Natural killer cell treated with Interleukin-12 subunit alpha and Interleukin-12 subunit beta and Interleukin-15 and Interleukin-18, amount 100 ng/mL, for 72 hours (primary cell): ENCODE measurements at regions not wholly inside any gene's neighbourhood (a gene's known extent, or its start where the extent isn't known, plus 50 kb on each side); places are given as distances from the start of the nearest gene placed in this dataset.
"Not testable (repeated sequence)": the region's sequence is repeated elsewhere in the genome, so short reads cannot be mapped to it uniquely, and the experiment has no call there.

Experiments used
- ATAC-seq, 2 donors: fragments of 150-1000 bp; cut with Tn5 transposase in 1 of 2; sonication (Bioruptor Pico), chemical (Tn5 transposase) in 1 of 2; 2 replicates each; pipeline ENCODE4 v1.10.0; 2021
- DNase-seq: peaks from one replicate; pipeline ENCODE4 v3.0.0; 2022; ENCODE audit warnings: low spot score
- H3K27ac Mint-ChIP-seq, 2 donors: 1 replicate in 1 of 2; 2 replicates in 1 of 2; pipeline ENCODE4 v1.8.0; 2022; ENCODE audit warnings: mixed read lengths in 2 of 2, mild to moderate bottlenecking in 1 of 2, moderate library complexity in 1 of 2
- H3K27me3 Mint-ChIP-seq, 2 donors: 1 replicate in 1 of 2; 2 replicates in 1 of 2; pipeline ENCODE4 v1.8.0; 2022; ENCODE audit warnings: mixed read lengths in 2 of 2
- H3K36me3 Mint-ChIP-seq: one replicate; pipeline ENCODE4 v1.8.0; 2022; ENCODE audit warnings: mixed read lengths
- H3K4me1 Mint-ChIP-seq, 2 donors: 1 replicate in 1 of 2; 2 replicates in 1 of 2; pipeline ENCODE4 v1.8.0; 2022; ENCODE audit warnings: low read depth in 2 of 2, mixed read lengths in 2 of 2, mild to moderate bottlenecking in 1 of 2
- H3K4me3 Mint-ChIP-seq: one replicate; pipeline ENCODE4 v1.8.0; 2022; ENCODE audit warnings: mixed read lengths
- H3K9me3 Mint-ChIP-seq: 2 replicates; pipeline ENCODE4 v1.8.0; 2022; ENCODE audit warnings: mixed read lengths

- Mint-ChIP-seq H3K27ac (no peak overlapping the region), H3K4me1 (no peaks in the 10 kb centered on the region), H3K36me3 (no peaks in the 10 kb centered on the region), H3K27me3 (peaks cover 6 to 33% of the 10 kb centered on the region in 2 donors), H3K9me3 (no peaks in the 10 kb centered on the region), H3K4me3 (no peak overlapping the region)
- DNase-seq (no peak), ATAC-seq (peak in 1 of 2 donors; percentile 40)
Measured at GRCh38 chr1:239963856-239964255, 127.8 kb upstream of the FMN2 start.

- Mint-ChIP-seq H3K9me3 (no peaks in the 10 kb centered on the region), H3K36me3 (peaks cover 7% of the 10 kb centered on the region), H3K4me1 (no peaks in the 10 kb centered on the region), H3K4me3 (no peak overlapping the region), H3K27me3 (peaks cover 5 to 6% of the 10 kb centered on the region in 2 donors), H3K27ac (no peak overlapping the region)
- ATAC-seq (no peak), DNase-seq (no peak)
Measured at GRCh38 chr1:239976130-239976968, 115.3 kb upstream of the FMN2 start.

GRCh38 chr1:239977416-239977815 lies 114.3 kb upstream of the FMN2 start:
- H3K27me3 Mint-ChIP-seq, result peaks cover 5 to 6% of the 10 kb centered on the region in 2 donors
- H3K4me3 Mint-ChIP-seq, result no peak overlapping the region
- H3K9me3 Mint-ChIP-seq, result peaks cover 3% of the 10 kb centered on the region
- ATAC-seq, result no peak
- peaks cover 7% of the 10 kb centered on the region for H3K36me3 Mint-ChIP-seq
- no peak overlapping the region for H3K27ac Mint-ChIP-seq
- no peaks in the 10 kb centered on the region for H3K4me1 Mint-ChIP-seq
- DNase-seq, result no peak

GRCh38 chr1:239979456-239979855 lies 112.2 kb upstream of the FMN2 start:
- peaks cover 17% of the 10 kb centered on the region for H3K36me3 Mint-ChIP-seq
- no peak overlapping the region for H3K4me3 Mint-ChIP-seq
- ATAC-seq (no peak), DNase-seq (no peak)
- no peaks in the 10 kb centered on the region for H3K4me1 Mint-ChIP-seq
- no peak overlapping the region for H3K27ac Mint-ChIP-seq
- H3K9me3 Mint-ChIP-seq, result peaks cover 9% of the 10 kb centered on the region
- peaks cover 2 to 6% of the 10 kb centered on the region in 2 donors for H3K27me3 Mint-ChIP-seq

GRCh38 chr1:239982762-239983161 lies 108.9 kb upstream of the FMN2 start:
- Mint-ChIP-seq H3K4me1 (no peaks in the 10 kb centered on the region), H3K27ac (no peak overlapping the region), H3K4me3 (no peak overlapping the region), H3K36me3 (peaks cover 29% of the 10 kb centered on the region), H3K9me3 (peaks cover 14% of the 10 kb centered on the region), H3K27me3 (peaks cover under 1 to 9% of the 10 kb centered on the region in 2 donors)
- ATAC-seq (no peak), DNase-seq (no peak)

- ATAC-seq (no peak), DNase-seq (no peak)
- peaks cover 6% of the 10 kb centered on the region in 2 donors for H3K27me3 Mint-ChIP-seq
- no peak overlapping the region for H3K4me3 Mint-ChIP-seq
- no peak overlapping the region for H3K27ac Mint-ChIP-seq
- peaks cover 22% of the 10 kb centered on the region for H3K36me3 Mint-ChIP-seq
- H3K4me1 Mint-ChIP-seq, result no peaks in the 10 kb centered on the region
- H3K9me3 Mint-ChIP-seq, result peaks cover 14% of the 10 kb centered on the region
Measured at GRCh38 chr1:239985044-239985443, 106.6 kb upstream of the FMN2 start.

- ATAC-seq (no peak), DNase-seq (no peak)
- Mint-ChIP-seq H3K4me3 (no peak overlapping the region), H3K4me1 (no peaks in the 10 kb centered on the region), H3K27ac (no peak overlapping the region), H3K36me3 (peaks cover 22% of the 10 kb centered on the region), H3K27me3 (peaks cover 6 to 8% of the 10 kb centered on the region in 2 donors), H3K9me3 (peaks cover 10% of the 10 kb centered on the region)
Measured at GRCh38 chr1:239987103-239987745, 104.5 kb upstream of the FMN2 start.

- peaks cover 9% of the 10 kb centered on the region for H3K36me3 Mint-ChIP-seq
- no peak for ATAC-seq
- H3K9me3 Mint-ChIP-seq, result peaks cover 5% of the 10 kb centered on the region
- H3K4me1 Mint-ChIP-seq, result no peaks in the 10 kb centered on the region
- no peak for DNase-seq
- H3K27ac Mint-ChIP-seq, result no peak overlapping the region
- peaks cover 18 to 24% of the 10 kb centered on the region in 2 donors for H3K27me3 Mint-ChIP-seq
- no peak overlapping the region for H3K4me3 Mint-ChIP-seq
Measured at GRCh38 chr1:239989990-239990389, 101.7 kb upstream of the FMN2 start.

GRCh38 chr1:239992566-239992965 lies 99.1 kb upstream of the FMN2 start:
- H3K4me1 Mint-ChIP-seq, DNase-seq, H3K27ac Mint-ChIP-seq, H3K36me3 Mint-ChIP-seq, H3K9me3 Mint-ChIP-seq, ATAC-seq, H3K4me3 Mint-ChIP-seq: not testable (repeated sequence)
- H3K27me3 Mint-ChIP-seq, result peaks cover 40 to 41% of the 10 kb centered on the region in 2 donors

GRCh38 chr1:239993366-239993765 lies 98.3 kb upstream of the FMN2 start:
- DNase-seq, result no peak
- no peak for ATAC-seq
- H3K4me1 Mint-ChIP-seq, result peaks cover 0 to 3% of the 10 kb centered on the region in 2 donors

GRCh38 chr1:239995281-239995680 lies 96.4 kb upstream of the FMN2 start:
- peaks cover 0 to 3% of the 10 kb centered on the region in 2 donors for H3K4me1 Mint-ChIP-seq
- H3K9me3 Mint-ChIP-seq, result no peaks in the 10 kb centered on the region
- no peak overlapping the region for H3K4me3 Mint-ChIP-seq
- no peaks in the 10 kb centered on the region for H3K36me3 Mint-ChIP-seq
- H3K27ac Mint-ChIP-seq, result no peak overlapping the region
- ATAC-seq (no peak), DNase-seq (no peak)
- peaks cover 39 to 50% of the 10 kb centered on the region in 2 donors for H3K27me3 Mint-ChIP-seq

More at GRCh38 chr1:239993366-239993765, 98.3 kb upstream of the FMN2 start:
- H3K4me3 Mint-ChIP-seq, result no peak overlapping the region
- H3K9me3 Mint-ChIP-seq, result no peaks in the 10 kb centered on the region
- H3K27me3 Mint-ChIP-seq, result peaks cover 38 to 39% of the 10 kb centered on the region in 2 donors
- H3K27ac Mint-ChIP-seq, result no peak overlapping the region
- no peaks in the 10 kb centered on the region for H3K36me3 Mint-ChIP-seq

- Mint-ChIP-seq H3K36me3 (no peaks in the 10 kb centered on the region), H3K27me3 (peaks cover 38 to 57% of the 10 kb centered on the region in 2 donors), H3K4me3 (no peak overlapping the region), H3K9me3 (no peaks in the 10 kb centered on the region), H3K4me1 (peaks cover 0 to 3% of the 10 kb centered on the region in 2 donors), H3K27ac (no peak overlapping the region)
- DNase-seq, result no peak
- no peak for ATAC-seq
Measured at GRCh38 chr1:239997160-239997514, 94.5 kb upstream of the FMN2 start.

GRCh38 chr1:239997515-239998311 lies 94.0 kb upstream of the FMN2 start:
- DNase-seq (no peak), ATAC-seq (peak in 1 of 2 donors; percentile 59)
- Mint-ChIP-seq H3K27ac (no peak overlapping the region), H3K4me3 (no peak overlapping the region), H3K4me1 (peaks cover 0 to 3% of the 10 kb centered on the region in 2 donors), H3K9me3 (no peaks in the 10 kb centered on the region), H3K27me3 (peaks cover 34 to 57% of the 10 kb centered on the region in 2 donors), H3K36me3 (no peaks in the 10 kb centered on the region)

GRCh38 chr1:239998312-239998649 lies 93.4 kb upstream of the FMN2 start:
- H3K9me3 Mint-ChIP-seq, result no peaks in the 10 kb centered on the region

More at GRCh38 chr1:239998312-239998649, 93.4 kb upstream of the FMN2 start:
- Mint-ChIP-seq H3K4me1 (peaks cover 0 to 3% of the 10 kb centered on the region in 2 donors), H3K4me3 (no peak overlapping the region), H3K27ac (no peak overlapping the region), H3K27me3 (peaks cover 34 to 57% of the 10 kb centered on the region in 2 donors), H3K36me3 (no peaks in the 10 kb centered on the region)
- no peak for DNase-seq
- ATAC-seq, result no peak
